C4-2B (cell line): ENCODE measurements at regions not wholly inside any gene's neighbourhood (a gene's known extent, or its start where the extent isn't known, plus 50 kb on each side); places are given as distances from the start of the nearest gene placed in this dataset.
"Not testable (repeated sequence)": the region's sequence is repeated elsewhere in the genome, so short reads cannot be mapped to it uniquely, and the experiment has no call there.

ENCODE experiments used
- H3K27ac ChIP-seq: fragments of 450-650 bp; 2 replicates; pipeline ENCODE4 v1.5.1; 2017
- CTCF ChIP-seq: fragments of 450-650 bp; conservative IDR thresholded peaks from 2 replicates; pipeline ENCODE4 v1.5.1; 2017; ENCODE audit warnings: mild to moderate bottlenecking
- ZFX ChIP-seq: fragments of 450-650 bp; IDR thresholded peaks from 2 replicates; pipeline ENCODE4 v1.6.1; 2017

- no peak overlapping the region for H3K27ac ChIP-seq
- TF ChIP-seq ZFX (no peak), CTCF (no peak)
These were observed 239.3 kb downstream of the RAB11FIP2 start for GRCh38 chr10:117807441-117807840.

GRCh38 chr10:117815816-117816215, 230.9 kb downstream of the RAB11FIP2 start:
- not testable (repeated sequence) for H3K27ac ChIP-seq

- no peak overlapping the region for H3K27ac ChIP-seq
- no peak for TF ChIP-seq ZFX
- no peak for TF ChIP-seq CTCF
These were observed 229.6 kb downstream of the RAB11FIP2 start for GRCh38 chr10:117817116-117817515.

- H3K27ac ChIP-seq: no peak overlapping the region
- TF ChIP-seq ZFX (no peak), CTCF (no peak)
These were observed 228.0 kb downstream of the RAB11FIP2 start for GRCh38 chr10:117818721-117819120.

- H3K27ac ChIP-seq: no peak overlapping the region
- TF ChIP-seq CTCF: no peak
- TF ChIP-seq ZFX: no peak
These were observed 227.4 kb downstream of the RAB11FIP2 start for GRCh38 chr10:117819304-117819703.

GRCh38 chr10:117823980-117824379, 222.8 kb downstream of the RAB11FIP2 start:
- H3K27ac ChIP-seq: no peak overlapping the region
- TF ChIP-seq CTCF (no peak), ZFX (no peak)

- no peak overlapping the region for H3K27ac ChIP-seq
- no peak for TF ChIP-seq CTCF
- TF ChIP-seq ZFX: no peak
These were observed 216.5 kb downstream of the RAB11FIP2 start for GRCh38 chr10:117830205-117830604.

GRCh38 chr10:117830787-117831212, 215.9 kb downstream of the RAB11FIP2 start:
- TF ChIP-seq CTCF (no peak), ZFX (no peak)
- no peak overlapping the region for H3K27ac ChIP-seq

- not testable (repeated sequence) for H3K27ac ChIP-seq
These were observed 207.9 kb downstream of the RAB11FIP2 start for GRCh38 chr10:117838500-117839498.

- not testable (repeated sequence) for H3K27ac ChIP-seq
These were observed 190.3 kb downstream of the RAB11FIP2 start for GRCh38 chr10:117856426-117856825.
